ENCODE measurements at regions not wholly inside any gene's neighbourhood (a gene's known extent, or its start where the extent isn't known, plus 50 kb on each side); places are given as distances from the start of the nearest gene placed in this dataset.

DNA sequence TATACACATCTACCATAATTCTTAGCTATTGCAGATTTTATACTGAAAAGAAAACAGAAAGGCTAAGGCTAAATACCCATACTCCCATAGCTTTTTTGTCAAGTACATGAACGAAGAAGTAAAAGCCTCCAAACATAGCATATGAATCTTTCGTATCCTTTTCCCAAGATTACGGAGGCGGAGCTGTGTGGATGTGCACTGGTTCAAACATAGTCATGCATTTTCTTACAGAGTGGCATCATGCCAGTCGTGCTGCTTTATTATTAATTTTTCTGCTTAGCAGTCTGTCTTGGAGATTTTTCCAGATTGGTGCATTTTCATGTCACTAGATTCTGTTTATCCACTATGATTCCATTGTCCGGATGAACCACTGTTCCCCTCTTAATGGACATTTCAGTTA lies 118.7 kb upstream of the RUNX3 start:
- TF ChIP-seq CTCF (IDR thresholded peaks at IDR 0.05; ENCODE audit: low read depth, low read length, poor library complexity, severe bottlenecking) (no peak), EZH2phosphoT487 (IDR thresholded peaks at IDR 0.05; ENCODE audit: borderline replicate concordance, low read length) (no peak)

All from DOHH2 (cell line).